ENCODE measurements at regions not wholly inside any gene's neighbourhood (a gene's known extent, or its start where the extent isn't known, plus 50 kb on each side); places are given as distances from the start of the nearest gene placed in this dataset.

DNA sequence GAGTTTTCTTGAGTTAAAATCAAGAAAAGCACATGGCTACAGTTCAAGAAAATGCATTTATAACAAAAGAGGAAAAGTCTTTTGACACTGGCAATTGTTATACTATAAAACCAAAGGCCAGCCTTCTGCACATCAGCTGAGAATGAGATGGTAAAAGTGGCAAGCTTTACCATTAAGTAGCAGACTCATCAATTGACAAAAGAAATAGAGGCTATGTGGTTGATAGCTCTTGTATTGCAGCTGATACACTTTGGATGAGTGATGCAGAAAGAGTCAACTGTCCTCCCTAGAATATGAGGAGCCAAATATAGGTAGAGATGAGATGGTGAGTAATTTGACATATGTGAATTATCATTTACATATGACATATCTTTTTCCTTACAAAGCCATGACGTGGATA is 1100.9 kb upstream of the CDH6 start:
- no peaks in the 10 kb centered on the region for H4K20me1 ChIP-seq (ENCODE audit: insufficient read depth, low read depth, low read length)
- H3K4me3 ChIP-seq (ENCODE audit: low read length): no peak overlapping the region
- H3K27me3 ChIP-seq (ENCODE audit: low read length): no peaks in the 10 kb centered on the region
- H3K9ac ChIP-seq (ENCODE audit: low read length): no peak overlapping the region
- H3K9me3 ChIP-seq (ENCODE audit: low read length): peaks cover 15% of the 10 kb centered on the region
- H3K79me2 ChIP-seq (ENCODE audit: low read length): no peaks in the 10 kb centered on the region
- no peaks in the 10 kb centered on the region for H3K36me3 ChIP-seq (ENCODE audit: insufficient read depth, low read length)
- no peak for DNase-seq
- no peaks in the 10 kb centered on the region for H3K9me2 ChIP-seq (replicated peaks; ENCODE audit: insufficient read depth, low read length)
- H3K27ac ChIP-seq (ENCODE audit: low read length): no peak overlapping the region
- no peaks in the 10 kb centered on the region for H3K4me1 ChIP-seq (ENCODE audit: low read length)
- no peak overlapping the region for H3K4me2 ChIP-seq (ENCODE audit: low read depth, low read length, poor library complexity, severe bottlenecking)
- no peak overlapping the region for H2AFZ ChIP-seq (ENCODE audit: low read length)

DNA sequence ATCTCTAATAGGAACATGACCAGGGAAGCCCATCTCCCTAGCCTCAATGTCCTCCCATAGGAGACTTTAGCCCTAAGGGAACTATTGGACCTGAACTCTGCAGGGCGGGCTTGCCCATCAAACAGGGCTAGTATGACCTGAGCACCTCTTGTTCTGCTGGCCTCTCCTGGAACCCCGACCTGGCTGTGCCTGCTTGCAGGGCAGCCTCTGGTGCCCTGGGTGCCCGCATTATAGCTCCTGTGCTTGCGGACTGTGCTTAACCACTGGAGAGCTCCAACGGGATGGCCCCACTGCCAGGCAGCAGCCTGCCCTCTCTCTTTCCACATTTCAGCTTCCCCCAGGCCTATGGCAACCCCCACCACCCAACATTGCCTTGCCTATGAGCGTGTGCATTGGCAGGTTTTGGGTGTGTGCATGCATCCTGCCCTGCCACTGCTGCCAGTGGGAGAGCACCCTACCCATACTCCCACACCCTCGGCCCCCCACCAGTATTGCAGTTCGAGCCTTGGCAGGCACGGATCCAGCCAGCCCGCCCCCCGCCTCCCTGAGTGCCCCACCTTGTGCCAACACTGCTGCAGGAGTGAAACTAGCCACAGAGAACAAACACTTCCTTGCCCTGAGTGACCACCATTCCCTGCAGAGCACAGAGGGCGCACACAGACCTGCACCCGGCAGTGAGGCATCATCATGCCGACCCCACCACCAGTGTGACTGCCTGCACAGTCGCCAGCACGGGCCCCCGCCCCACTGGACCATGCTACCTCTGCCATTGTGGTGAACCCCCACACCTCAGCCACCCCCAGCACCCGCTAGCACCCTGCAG is 1123.8 kb upstream of the CDH6 start:
- Histone ChIP-seq H3K9me2 (replicated peaks; ENCODE audit: insufficient read depth, low read length) (no peaks in the 10 kb centered on the region), H3K4me2 (ENCODE audit: low read depth, low read length, poor library complexity, severe bottlenecking) (no peak overlapping the region), H3K27ac (ENCODE audit: low read length) (no peak overlapping the region), H3K9ac (ENCODE audit: low read length) (no peak overlapping the region), H2AFZ (ENCODE audit: low read length) (no peak overlapping the region), H3K4me1 (ENCODE audit: low read length) (no peaks in the 10 kb centered on the region), H4K20me1 (ENCODE audit: insufficient read depth, low read depth, low read length) (no peaks in the 10 kb centered on the region), H3K79me2 (ENCODE audit: low read length) (no peaks in the 10 kb centered on the region), H3K36me3 (ENCODE audit: insufficient read depth, low read length) (no peaks in the 10 kb centered on the region), H3K27me3 (ENCODE audit: low read length) (no peaks in the 10 kb centered on the region), H3K4me3 (ENCODE audit: low read length) (no peak overlapping the region), H3K9me3 (ENCODE audit: low read length) (peaks cover 3% of the 10 kb centered on the region; the same call in 1 of the 2 replicates)
- DNase-seq: no peak

DNA sequence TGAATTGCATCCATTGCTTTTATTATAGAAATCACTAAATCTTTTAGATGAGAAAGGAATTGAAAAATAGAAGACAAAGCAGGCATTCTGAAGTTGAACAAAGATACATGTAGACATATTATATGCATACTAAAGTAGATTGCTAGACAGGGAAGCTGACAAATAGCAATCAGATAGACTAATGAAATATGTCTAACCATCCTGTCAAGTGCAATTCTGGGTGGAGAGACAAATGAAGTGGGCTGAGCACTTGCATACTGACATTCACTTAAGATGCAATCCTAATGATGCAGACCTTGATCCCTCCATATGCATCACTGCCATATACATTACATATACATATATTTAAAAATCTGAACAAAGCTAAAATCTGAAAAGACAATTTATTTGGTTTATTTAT is 1130.0 kb upstream of the CDH6 start:
- Histone ChIP-seq H3K9ac (ENCODE audit: low read length) (no peak overlapping the region), H4K20me1 (ENCODE audit: insufficient read depth, low read depth, low read length) (no peaks in the 10 kb centered on the region), H3K4me3 (ENCODE audit: low read length) (no peak overlapping the region), H3K79me2 (ENCODE audit: low read length) (no peaks in the 10 kb centered on the region), H3K27ac (ENCODE audit: low read length) (no peak overlapping the region), H3K9me2 (replicated peaks; ENCODE audit: insufficient read depth, low read length) (no peaks in the 10 kb centered on the region; the same call in 1 of the 2 replicates), H3K4me2 (ENCODE audit: low read depth, low read length, poor library complexity, severe bottlenecking) (no peak overlapping the region), H3K4me1 (ENCODE audit: low read length) (no peaks in the 10 kb centered on the region), H2AFZ (ENCODE audit: low read length) (no peak overlapping the region), H3K9me3 (ENCODE audit: low read length) (peaks cover 10% of the 10 kb centered on the region), H3K27me3 (ENCODE audit: low read length) (no peaks in the 10 kb centered on the region), H3K36me3 (ENCODE audit: insufficient read depth, low read length) (no peaks in the 10 kb centered on the region)
- DNase-seq: no peak

GRCh38 chr5:30051976-30052375 is 1141.5 kb upstream of the CDH6 start:
- H3K4me2 ChIP-seq (ENCODE audit: low read depth, low read length, poor library complexity, severe bottlenecking): no peak overlapping the region
- H3K9me2 ChIP-seq (replicated peaks; ENCODE audit: insufficient read depth, low read length): no peaks in the 10 kb centered on the region
- H3K4me3 ChIP-seq (ENCODE audit: low read length): no peak overlapping the region
- H2AFZ ChIP-seq (ENCODE audit: low read length): no peak overlapping the region
- no peak overlapping the region for H3K9ac ChIP-seq (ENCODE audit: low read length)
- H3K27ac ChIP-seq (ENCODE audit: low read length): no peak overlapping the region
- no peaks in the 10 kb centered on the region for H3K79me2 ChIP-seq (ENCODE audit: low read length)
- H3K9me3 ChIP-seq (ENCODE audit: low read length): peaks cover 23% of the 10 kb centered on the region
- no peaks in the 10 kb centered on the region for H3K4me1 ChIP-seq (ENCODE audit: low read length)
- DNase-seq: no peak
- H3K36me3 ChIP-seq (ENCODE audit: insufficient read depth, low read length): no peaks in the 10 kb centered on the region
- no peaks in the 10 kb centered on the region for H3K27me3 ChIP-seq (ENCODE audit: low read length)
- H4K20me1 ChIP-seq (ENCODE audit: insufficient read depth, low read depth, low read length): no peaks in the 10 kb centered on the region

DNA sequence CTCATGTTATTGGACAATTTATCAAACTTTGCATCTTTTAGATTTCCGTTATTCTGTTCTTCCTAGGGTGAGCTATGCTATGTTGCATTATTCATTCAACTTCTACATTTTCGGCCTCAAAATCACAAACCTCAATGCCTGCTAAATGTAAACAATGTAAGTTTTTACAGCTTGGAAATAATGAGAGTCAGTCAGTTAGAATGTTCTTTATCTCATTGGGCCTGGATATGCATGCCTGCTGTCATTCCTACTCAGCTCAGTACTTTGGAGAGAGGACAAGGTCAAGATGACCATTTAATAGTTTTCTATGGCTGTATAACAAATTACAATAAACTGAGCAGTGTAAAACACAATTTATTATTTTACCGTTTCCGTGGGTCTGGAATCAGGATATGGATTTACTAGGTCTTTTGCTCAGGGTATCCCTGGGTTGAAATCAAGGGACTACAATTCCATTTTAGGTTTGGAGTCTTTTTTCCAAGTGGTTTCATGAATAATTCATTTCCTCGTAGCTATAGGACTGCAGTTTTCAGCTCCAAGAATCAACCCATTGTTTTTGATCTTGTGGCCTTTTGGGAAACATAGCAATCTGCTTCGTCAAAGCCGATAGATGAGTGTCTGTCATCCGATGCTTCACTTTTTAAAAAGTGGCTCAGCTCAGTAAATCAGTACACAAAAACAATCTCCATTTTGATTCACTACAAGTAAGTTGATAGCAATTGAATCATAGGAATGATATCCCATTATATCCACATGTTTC is 1143.2 kb upstream of the CDH6 start:
- H3K27me3 ChIP-seq (ENCODE audit: low read length): no peaks in the 10 kb centered on the region
- peaks cover 21% of the 10 kb centered on the region for H3K9me3 ChIP-seq (ENCODE audit: low read length)
- no peak overlapping the region for H3K27ac ChIP-seq (ENCODE audit: low read length)
- no peaks in the 10 kb centered on the region for H3K79me2 ChIP-seq (ENCODE audit: low read length)
- no peak overlapping the region for H2AFZ ChIP-seq (ENCODE audit: low read length)
- no peaks in the 10 kb centered on the region for H3K36me3 ChIP-seq (ENCODE audit: insufficient read depth, low read length)
- DNase-seq: no peak
- no peaks in the 10 kb centered on the region for H3K9me2 ChIP-seq (replicated peaks; ENCODE audit: insufficient read depth, low read length)
- no peak overlapping the region for H3K4me2 ChIP-seq (ENCODE audit: low read depth, low read length, poor library complexity, severe bottlenecking)
- no peaks in the 10 kb centered on the region for H3K4me1 ChIP-seq (ENCODE audit: low read length)
- H3K9ac ChIP-seq (ENCODE audit: low read length): no peak overlapping the region
- no peak overlapping the region for H3K4me3 ChIP-seq (ENCODE audit: low read length)
- H4K20me1 ChIP-seq (ENCODE audit: insufficient read depth, low read depth, low read length): no peaks in the 10 kb centered on the region

DNA sequence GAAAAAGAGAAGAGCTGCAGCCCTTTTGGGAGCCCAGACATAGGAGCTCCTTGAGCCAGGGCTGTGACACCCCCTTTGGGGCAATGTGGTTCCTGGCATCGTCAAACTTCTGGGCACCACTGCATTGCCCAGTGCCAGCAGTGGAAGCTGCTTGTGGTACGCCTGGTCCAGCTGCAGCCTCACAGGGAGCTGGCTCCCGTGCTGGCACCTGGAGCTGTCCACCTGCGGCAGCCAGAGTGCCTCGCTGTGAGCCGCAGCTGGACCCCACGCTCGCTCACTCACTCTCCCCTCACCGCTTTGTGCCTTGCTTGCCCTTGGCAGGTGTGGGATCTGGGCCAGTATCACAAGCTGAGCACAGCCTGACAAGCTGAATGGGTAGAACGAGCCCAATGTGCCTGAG is 1150.8 kb upstream of the CDH6 start:
- no peaks in the 10 kb centered on the region for H3K36me3 ChIP-seq (ENCODE audit: insufficient read depth, low read length)
- no peak overlapping the region for H2AFZ ChIP-seq (ENCODE audit: low read length)
- H3K4me2 ChIP-seq (ENCODE audit: low read depth, low read length, poor library complexity, severe bottlenecking): no peak overlapping the region
- no peaks in the 10 kb centered on the region for H3K27me3 ChIP-seq (ENCODE audit: low read length)
- no peak overlapping the region for H3K9ac ChIP-seq (ENCODE audit: low read length)
- no peaks in the 10 kb centered on the region for H3K9me3 ChIP-seq (ENCODE audit: low read length)
- no peak overlapping the region for H3K27ac ChIP-seq (ENCODE audit: low read length)
- no peaks in the 10 kb centered on the region for H3K4me1 ChIP-seq (ENCODE audit: low read length)
- DNase-seq: no peak
- no peaks in the 10 kb centered on the region for H3K79me2 ChIP-seq (ENCODE audit: low read length)
- H3K9me2 ChIP-seq (replicated peaks; ENCODE audit: insufficient read depth, low read length): no peaks in the 10 kb centered on the region
- H4K20me1 ChIP-seq (ENCODE audit: insufficient read depth, low read depth, low read length): no peaks in the 10 kb centered on the region
- H3K4me3 ChIP-seq (ENCODE audit: low read length): no peak overlapping the region

GRCh38 chr5:30041831-30042385 is 1151.6 kb upstream of the CDH6 start:
- H3K4me2 ChIP-seq (ENCODE audit: low read depth, low read length, poor library complexity, severe bottlenecking): no peak overlapping the region
- H3K9me2 ChIP-seq (replicated peaks; ENCODE audit: insufficient read depth, low read length): no peaks in the 10 kb centered on the region
- no peaks in the 10 kb centered on the region for H3K36me3 ChIP-seq (ENCODE audit: insufficient read depth, low read length)
- no peaks in the 10 kb centered on the region for H3K27me3 ChIP-seq (ENCODE audit: low read length)
- no peak overlapping the region for H2AFZ ChIP-seq (ENCODE audit: low read length)
- H3K9ac ChIP-seq (ENCODE audit: low read length): no peak overlapping the region
- H3K4me3 ChIP-seq (ENCODE audit: low read length): no peak overlapping the region
- no peaks in the 10 kb centered on the region for H3K4me1 ChIP-seq (ENCODE audit: low read length)
- no peaks in the 10 kb centered on the region for H3K79me2 ChIP-seq (ENCODE audit: low read length)
- no peak for DNase-seq
- H4K20me1 ChIP-seq (ENCODE audit: insufficient read depth, low read depth, low read length): no peaks in the 10 kb centered on the region
- H3K9me3 ChIP-seq (ENCODE audit: low read length): no peaks in the 10 kb centered on the region
- no peak overlapping the region for H3K27ac ChIP-seq (ENCODE audit: low read length)

GRCh38 chr5:30041291-30041690 is 1152.2 kb upstream of the CDH6 start:
- DNase-seq: no peak
- Histone ChIP-seq H3K9ac (ENCODE audit: low read length) (no peak overlapping the region), H2AFZ (ENCODE audit: low read length) (no peak overlapping the region), H3K4me1 (ENCODE audit: low read length) (no peaks in the 10 kb centered on the region), H3K27ac (ENCODE audit: low read length) (no peak overlapping the region), H3K36me3 (ENCODE audit: insufficient read depth, low read length) (no peaks in the 10 kb centered on the region), H3K4me3 (ENCODE audit: low read length) (no peak overlapping the region), H3K9me2 (replicated peaks; ENCODE audit: insufficient read depth, low read length) (no peaks in the 10 kb centered on the region), H3K9me3 (ENCODE audit: low read length) (no peaks in the 10 kb centered on the region), H3K4me2 (ENCODE audit: low read depth, low read length, poor library complexity, severe bottlenecking) (no peak overlapping the region), H3K79me2 (ENCODE audit: low read length) (no peaks in the 10 kb centered on the region), H4K20me1 (ENCODE audit: insufficient read depth, low read depth, low read length) (no peaks in the 10 kb centered on the region), H3K27me3 (ENCODE audit: low read length) (no peaks in the 10 kb centered on the region)

Data from Karpas-422 (cell line).